Suprapubic skin (tissue), 4 donors: ENCODE measurements at regions not wholly inside any gene's neighbourhood (a gene's known extent, or its start where the extent isn't known, plus 50 kb on each side); places are given as distances from the start of the nearest gene placed in this dataset.

Experiments used
- DNase-seq, 2 donors: peaks; one replicate each; pipeline ENCODE4 v3.0.0-alpha.2; 2019; ENCODE audit warnings: low spot score in 2 of 2
- H3K27ac ChIP-seq: fragments of 200-600 bp; sonication (generic); one replicate; pipeline ENCODE4 v1.5.1; 2019
- H3K27me3 ChIP-seq: fragments of 200-600 bp; sonication (generic); one replicate; pipeline ENCODE4 v1.5.1; 2019
- H3K36me3 ChIP-seq: fragments of 200-600 bp; sonication (generic); one replicate; pipeline ENCODE4 v1.5.1; 2019
- H3K4me1 ChIP-seq: fragments of 200-600 bp; sonication (generic); one replicate; pipeline ENCODE4 v1.5.1; 2019
- H3K4me3 ChIP-seq: fragments of 200-600 bp; sonication (generic); one replicate; pipeline ENCODE4 v1.5.1; 2019; ENCODE audit warnings: mild to moderate bottlenecking
- H3K9me3 ChIP-seq: fragments of 200-600 bp; sonication (generic); one replicate; pipeline ENCODE4 v1.5.1; 2019
- EP300 ChIP-seq: sonication (generic); formaldehyde crosslinking; IDR thresholded peaks from one replicate; pipeline ENCODE4 v1.6.1; 2017; ENCODE audit warnings: antibody characterized with exemption
- POLR2A ChIP-seq, 2 donors: fragments of 450-650 bp; IDR thresholded peaks; one replicate each; pipeline ENCODE4 v1.6.1; 2017; ENCODE audit warnings: antibody characterized with exemption in 2 of 2, mild to moderate bottlenecking in 2 of 2, moderate library complexity in 2 of 2
- POLR2AphosphoS5 ChIP-seq, 3 donors: sonication (generic); formaldehyde crosslinking; IDR thresholded peaks; one replicate each; pipeline ENCODE4 v1.6.1; 2017; ENCODE audit warnings: antibody characterized with exemption in 3 of 3
- WGBS: methylation state at CpG from one replicate; pipeline ENCODE4 v1.1.5; 2018; 5-methylcytosine and 5-hydroxymethylcytosine counted together
- TF ChIP-seq, protein P1 (sequence below), 2 donors: fragments of 200-600 bp in 1 of 2; fragments of 450-650 bp in 1 of 2; sonication (generic) in 1 of 2; IDR thresholded peaks; one replicate each; pipeline ENCODE4 v1.5.1; 2016 to 2019; ENCODE audit warnings: antibody characterized with exemption in 2 of 2, mild to moderate bottlenecking in 1 of 2, moderate library complexity in 1 of 2

DNA sequence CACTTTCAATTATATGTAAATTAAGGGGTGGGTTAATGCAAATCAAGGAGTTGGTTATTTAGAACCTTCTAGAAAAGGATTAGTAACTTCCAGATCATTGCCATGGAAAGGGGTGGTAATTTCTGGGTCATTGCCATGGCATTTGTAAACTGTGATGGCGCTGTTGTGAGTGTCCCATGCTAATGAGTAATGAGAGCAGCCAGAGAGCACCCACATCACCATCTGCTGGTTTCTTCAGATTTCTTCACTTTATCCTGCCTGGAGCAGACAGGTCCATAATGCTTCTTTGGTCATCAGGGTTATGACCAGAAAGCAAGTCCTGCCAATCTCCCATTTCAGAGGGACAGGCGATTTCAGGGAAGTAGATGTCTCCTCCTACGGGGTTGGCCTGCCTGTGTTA lies 311.3 kb upstream of the CNR1 start:
- 97% methylated on average over 3 of the region's 3 CpGs for WGBS

DNA sequence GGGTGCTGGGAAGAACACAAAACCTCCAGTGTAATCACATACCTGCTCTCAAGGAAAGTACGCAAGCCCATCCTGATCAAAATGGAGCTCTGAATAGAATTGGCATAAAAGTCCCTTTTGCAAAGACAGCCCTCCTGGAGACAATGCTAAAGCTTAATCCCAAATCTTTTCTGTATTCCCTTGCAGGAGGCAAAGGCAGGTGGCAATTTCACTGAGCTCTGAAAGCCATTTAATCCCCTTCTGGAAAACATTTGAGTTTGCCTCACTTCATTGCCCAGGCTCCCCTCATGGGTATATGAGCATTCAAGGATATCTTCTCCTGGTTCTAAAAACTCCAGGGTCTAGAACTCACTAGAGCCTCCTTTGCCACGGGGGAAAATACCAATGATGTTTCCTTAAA lies 310.2 kb upstream of the CNR1 start:
- H3K27me3 ChIP-seq: no peaks in the 10 kb centered on the region
- TF ChIP-seq POLR2A (IDR thresholded peaks at IDR 0.05): no peak
- TF ChIP-seq, protein P1, sequence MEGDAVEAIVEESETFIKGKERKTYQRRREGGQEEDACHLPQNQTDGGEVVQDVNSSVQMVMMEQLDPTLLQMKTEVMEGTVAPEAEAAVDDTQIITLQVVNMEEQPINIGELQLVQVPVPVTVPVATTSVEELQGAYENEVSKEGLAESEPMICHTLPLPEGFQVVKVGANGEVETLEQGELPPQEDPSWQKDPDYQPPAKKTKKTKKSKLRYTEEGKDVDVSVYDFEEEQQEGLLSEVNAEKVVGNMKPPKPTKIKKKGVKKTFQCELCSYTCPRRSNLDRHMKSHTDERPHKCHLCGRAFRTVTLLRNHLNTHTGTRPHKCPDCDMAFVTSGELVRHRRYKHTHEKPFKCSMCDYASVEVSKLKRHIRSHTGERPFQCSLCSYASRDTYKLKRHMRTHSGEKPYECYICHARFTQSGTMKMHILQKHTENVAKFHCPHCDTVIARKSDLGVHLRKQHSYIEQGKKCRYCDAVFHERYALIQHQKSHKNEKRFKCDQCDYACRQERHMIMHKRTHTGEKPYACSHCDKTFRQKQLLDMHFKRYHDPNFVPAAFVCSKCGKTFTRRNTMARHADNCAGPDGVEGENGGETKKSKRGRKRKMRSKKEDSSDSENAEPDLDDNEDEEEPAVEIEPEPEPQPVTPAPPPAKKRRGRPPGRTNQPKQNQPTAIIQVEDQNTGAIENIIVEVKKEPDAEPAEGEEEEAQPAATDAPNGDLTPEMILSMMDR (IDR thresholded peaks at IDR 0.05): no peak
- TF ChIP-seq POLR2AphosphoS5 (IDR thresholded peaks at IDR 0.05): no peak
- no peak for TF ChIP-seq EP300
- H3K4me1 ChIP-seq: no peaks in the 10 kb centered on the region
- H3K9me3 ChIP-seq: no peaks in the 10 kb centered on the region
- H3K36me3 ChIP-seq: no peaks in the 10 kb centered on the region
- 77% methylated on average over 2 of the region's 2 CpGs for WGBS
- H3K4me3 ChIP-seq: no peak overlapping the region
- DNase-seq: no peak
- H3K27ac ChIP-seq: no peak overlapping the region

More for the DNA sequence above, 311.3 kb upstream of the CNR1 start:
- Histone ChIP-seq H3K36me3 (no peaks in the 10 kb centered on the region), H3K9me3 (no peaks in the 10 kb centered on the region), H3K27ac (no peak overlapping the region), H3K27me3 (no peaks in the 10 kb centered on the region), H3K4me1 (no peaks in the 10 kb centered on the region), H3K4me3 (no peak overlapping the region)
- TF ChIP-seq EP300 (no peak), POLR2AphosphoS5 (IDR thresholded peaks at IDR 0.05) (no peak), POLR2A (IDR thresholded peaks at IDR 0.05) (no peak)
- TF ChIP-seq, protein P1 (IDR thresholded peaks at IDR 0.05): no peak
- no peak for DNase-seq

DNA sequence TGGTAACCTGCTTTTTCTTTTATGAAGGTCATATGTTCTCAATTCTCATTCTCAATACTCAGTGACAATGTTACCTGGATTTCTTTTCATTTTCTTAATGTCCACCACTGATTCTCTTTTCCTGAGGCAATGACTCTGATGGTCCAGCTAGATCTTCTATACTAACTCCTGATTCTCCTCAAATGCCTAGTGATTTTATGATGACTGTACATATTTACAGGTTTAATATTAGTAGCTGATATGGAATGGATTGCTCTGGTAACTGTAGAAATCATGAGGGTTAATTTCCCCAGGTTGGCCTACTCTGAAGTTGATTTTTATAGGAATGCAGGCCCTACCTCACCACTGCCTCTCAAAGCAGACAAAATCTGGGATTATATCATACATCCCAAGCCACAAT lies 308.6 kb upstream of the CNR1 start:
- Histone ChIP-seq H3K36me3 (no peaks in the 10 kb centered on the region), H3K4me3 (no peak overlapping the region), H3K27me3 (no peaks in the 10 kb centered on the region), H3K4me1 (no peaks in the 10 kb centered on the region), H3K27ac (no peak overlapping the region), H3K9me3 (no peaks in the 10 kb centered on the region)
- DNase-seq: no peak
- TF ChIP-seq POLR2AphosphoS5 (IDR thresholded peaks at IDR 0.05): no peak
- TF ChIP-seq EP300: no peak
- no peak for TF ChIP-seq POLR2A (IDR thresholded peaks at IDR 0.05)
- TF ChIP-seq, protein P1 (IDR thresholded peaks at IDR 0.05): no peak

DNA sequence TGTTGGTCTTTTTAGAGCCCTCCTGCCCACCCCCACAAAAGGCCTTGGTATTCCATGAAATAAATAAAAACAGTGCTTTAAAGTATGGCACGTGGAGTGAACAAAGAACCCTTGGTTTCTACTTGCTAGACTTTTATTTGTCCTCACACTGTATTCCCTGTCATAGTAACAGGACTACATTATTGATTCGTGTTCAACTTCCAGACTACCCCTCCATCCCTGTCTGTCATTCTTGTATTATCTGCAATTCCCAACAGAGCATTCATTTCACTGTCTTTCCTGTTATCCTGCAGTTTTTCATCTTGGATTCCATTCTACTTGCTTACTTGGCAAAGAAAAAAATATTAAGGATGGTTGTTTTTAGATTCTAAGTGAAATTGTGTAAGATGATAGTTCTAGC lies 307.4 kb upstream of the CNR1 start:
- Histone ChIP-seq H3K27ac (no peak overlapping the region), H3K27me3 (no peaks in the 10 kb centered on the region), H3K36me3 (no peaks in the 10 kb centered on the region)

DNA sequence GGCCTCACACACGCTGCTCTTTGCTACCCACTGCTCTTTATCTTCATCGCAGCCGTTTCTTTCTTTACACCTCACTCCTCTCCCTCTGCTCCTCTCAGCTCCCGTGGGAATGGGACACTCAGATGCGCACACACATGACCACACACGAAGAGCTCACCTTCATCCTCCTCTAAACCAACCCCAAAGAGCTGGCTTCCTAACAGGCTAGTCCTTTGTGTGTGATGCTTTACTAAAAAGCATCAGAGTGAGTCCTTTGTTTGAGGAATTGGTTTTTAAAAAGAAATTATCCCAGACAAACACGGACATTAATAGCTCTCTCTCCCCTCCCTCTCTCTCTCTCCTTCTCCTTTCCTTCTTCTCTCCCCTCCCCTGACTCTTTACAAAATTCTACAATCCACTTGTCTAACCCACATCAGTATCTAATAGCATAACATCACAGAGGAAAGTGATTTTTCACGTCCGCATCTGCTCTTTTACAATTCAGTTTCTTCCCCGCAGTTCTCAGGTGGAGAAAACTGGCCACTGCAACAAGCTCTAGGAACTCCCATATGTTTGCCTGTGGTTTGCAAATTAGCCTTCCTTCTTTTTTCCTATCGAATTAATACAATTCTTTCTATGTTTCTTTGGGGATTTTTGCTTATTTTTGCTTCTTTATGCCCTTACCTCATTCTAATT lies 306.8 kb upstream of the CNR1 start:
- WGBS: 56% methylated on average over 11 of the region's 11 CpGs

More for the DNA sequence above, 307.4 kb upstream of the CNR1 start:
- H3K4me1 ChIP-seq: no peaks in the 10 kb centered on the region
- 59% methylated on average over 2 of the region's 2 CpGs for WGBS
- DNase-seq: no peak
- no peak overlapping the region for H3K4me3 ChIP-seq
- TF ChIP-seq POLR2A (IDR thresholded peaks at IDR 0.05) (no peak), EP300 (no peak), POLR2AphosphoS5 (IDR thresholded peaks at IDR 0.05) (no peak)
- TF ChIP-seq, protein P1 (IDR thresholded peaks at IDR 0.05): no peak
- no peaks in the 10 kb centered on the region for H3K9me3 ChIP-seq

More for the DNA sequence above, 306.8 kb upstream of the CNR1 start:
- no peak for TF ChIP-seq POLR2A (IDR thresholded peaks at IDR 0.05)
- TF ChIP-seq POLR2AphosphoS5 (IDR thresholded peaks at IDR 0.05): no peak
- TF ChIP-seq, protein P1 (IDR thresholded peaks at IDR 0.05): no peak
- no peak for TF ChIP-seq EP300
- H3K9me3 ChIP-seq: peaks cover 4% of the 10 kb centered on the region
- no peaks in the 10 kb centered on the region for H3K36me3 ChIP-seq
- no peaks in the 10 kb centered on the region for H3K27me3 ChIP-seq
- DNase-seq: no peak
- H3K4me3 ChIP-seq: no peak overlapping the region
- no peaks in the 10 kb centered on the region for H3K4me1 ChIP-seq
- H3K27ac ChIP-seq: no peak overlapping the region
